H1 (cell line): ENCODE measurements at regions not wholly inside any gene's neighbourhood (a gene's known extent, or its start where the extent isn't known, plus 50 kb on each side); places are given as distances from the start of the nearest gene placed in this dataset.

Experiments used
- JUND ChIP-seq: IDR thresholded peaks from 2 replicates; pipeline ENCODE4 v1.6.1; 2011; ENCODE audit warnings: mild to moderate bottlenecking, improper control_type of control experiment, low read length
- TF ChIP-seq, protein P1 (sequence below): fragments of 300-600 bp; sonication (generic); IDR thresholded peaks from 2 replicates; pipeline ENCODE4 v1.7.1; 2012; ENCODE audit warnings: low read length, moderate library complexity, mild to moderate bottlenecking, inconsistent platforms; ENCODE audit not compliant: insufficient replicate concordance

DNA sequence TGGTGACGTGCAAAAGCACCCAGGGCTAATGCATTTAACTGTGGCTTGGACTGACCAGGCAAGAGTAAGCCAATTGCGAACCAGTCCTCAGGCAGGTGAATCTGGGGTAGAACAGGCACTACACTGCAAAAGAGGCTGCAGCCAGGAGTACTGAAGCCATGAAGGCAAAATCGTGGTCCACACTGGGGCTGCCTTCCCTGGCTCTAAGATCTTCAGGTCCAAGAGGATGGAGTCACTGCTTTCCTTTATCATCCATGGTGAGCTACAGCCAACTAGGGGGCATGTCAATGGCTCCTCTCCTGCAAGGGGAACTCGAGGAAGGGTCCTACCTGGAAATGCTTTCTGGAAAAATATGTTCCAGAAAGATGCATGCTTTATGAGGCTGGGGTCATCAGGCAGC is 100.6 kb upstream of the AJAP1 start (continued):
- TF ChIP-seq, protein P1, sequence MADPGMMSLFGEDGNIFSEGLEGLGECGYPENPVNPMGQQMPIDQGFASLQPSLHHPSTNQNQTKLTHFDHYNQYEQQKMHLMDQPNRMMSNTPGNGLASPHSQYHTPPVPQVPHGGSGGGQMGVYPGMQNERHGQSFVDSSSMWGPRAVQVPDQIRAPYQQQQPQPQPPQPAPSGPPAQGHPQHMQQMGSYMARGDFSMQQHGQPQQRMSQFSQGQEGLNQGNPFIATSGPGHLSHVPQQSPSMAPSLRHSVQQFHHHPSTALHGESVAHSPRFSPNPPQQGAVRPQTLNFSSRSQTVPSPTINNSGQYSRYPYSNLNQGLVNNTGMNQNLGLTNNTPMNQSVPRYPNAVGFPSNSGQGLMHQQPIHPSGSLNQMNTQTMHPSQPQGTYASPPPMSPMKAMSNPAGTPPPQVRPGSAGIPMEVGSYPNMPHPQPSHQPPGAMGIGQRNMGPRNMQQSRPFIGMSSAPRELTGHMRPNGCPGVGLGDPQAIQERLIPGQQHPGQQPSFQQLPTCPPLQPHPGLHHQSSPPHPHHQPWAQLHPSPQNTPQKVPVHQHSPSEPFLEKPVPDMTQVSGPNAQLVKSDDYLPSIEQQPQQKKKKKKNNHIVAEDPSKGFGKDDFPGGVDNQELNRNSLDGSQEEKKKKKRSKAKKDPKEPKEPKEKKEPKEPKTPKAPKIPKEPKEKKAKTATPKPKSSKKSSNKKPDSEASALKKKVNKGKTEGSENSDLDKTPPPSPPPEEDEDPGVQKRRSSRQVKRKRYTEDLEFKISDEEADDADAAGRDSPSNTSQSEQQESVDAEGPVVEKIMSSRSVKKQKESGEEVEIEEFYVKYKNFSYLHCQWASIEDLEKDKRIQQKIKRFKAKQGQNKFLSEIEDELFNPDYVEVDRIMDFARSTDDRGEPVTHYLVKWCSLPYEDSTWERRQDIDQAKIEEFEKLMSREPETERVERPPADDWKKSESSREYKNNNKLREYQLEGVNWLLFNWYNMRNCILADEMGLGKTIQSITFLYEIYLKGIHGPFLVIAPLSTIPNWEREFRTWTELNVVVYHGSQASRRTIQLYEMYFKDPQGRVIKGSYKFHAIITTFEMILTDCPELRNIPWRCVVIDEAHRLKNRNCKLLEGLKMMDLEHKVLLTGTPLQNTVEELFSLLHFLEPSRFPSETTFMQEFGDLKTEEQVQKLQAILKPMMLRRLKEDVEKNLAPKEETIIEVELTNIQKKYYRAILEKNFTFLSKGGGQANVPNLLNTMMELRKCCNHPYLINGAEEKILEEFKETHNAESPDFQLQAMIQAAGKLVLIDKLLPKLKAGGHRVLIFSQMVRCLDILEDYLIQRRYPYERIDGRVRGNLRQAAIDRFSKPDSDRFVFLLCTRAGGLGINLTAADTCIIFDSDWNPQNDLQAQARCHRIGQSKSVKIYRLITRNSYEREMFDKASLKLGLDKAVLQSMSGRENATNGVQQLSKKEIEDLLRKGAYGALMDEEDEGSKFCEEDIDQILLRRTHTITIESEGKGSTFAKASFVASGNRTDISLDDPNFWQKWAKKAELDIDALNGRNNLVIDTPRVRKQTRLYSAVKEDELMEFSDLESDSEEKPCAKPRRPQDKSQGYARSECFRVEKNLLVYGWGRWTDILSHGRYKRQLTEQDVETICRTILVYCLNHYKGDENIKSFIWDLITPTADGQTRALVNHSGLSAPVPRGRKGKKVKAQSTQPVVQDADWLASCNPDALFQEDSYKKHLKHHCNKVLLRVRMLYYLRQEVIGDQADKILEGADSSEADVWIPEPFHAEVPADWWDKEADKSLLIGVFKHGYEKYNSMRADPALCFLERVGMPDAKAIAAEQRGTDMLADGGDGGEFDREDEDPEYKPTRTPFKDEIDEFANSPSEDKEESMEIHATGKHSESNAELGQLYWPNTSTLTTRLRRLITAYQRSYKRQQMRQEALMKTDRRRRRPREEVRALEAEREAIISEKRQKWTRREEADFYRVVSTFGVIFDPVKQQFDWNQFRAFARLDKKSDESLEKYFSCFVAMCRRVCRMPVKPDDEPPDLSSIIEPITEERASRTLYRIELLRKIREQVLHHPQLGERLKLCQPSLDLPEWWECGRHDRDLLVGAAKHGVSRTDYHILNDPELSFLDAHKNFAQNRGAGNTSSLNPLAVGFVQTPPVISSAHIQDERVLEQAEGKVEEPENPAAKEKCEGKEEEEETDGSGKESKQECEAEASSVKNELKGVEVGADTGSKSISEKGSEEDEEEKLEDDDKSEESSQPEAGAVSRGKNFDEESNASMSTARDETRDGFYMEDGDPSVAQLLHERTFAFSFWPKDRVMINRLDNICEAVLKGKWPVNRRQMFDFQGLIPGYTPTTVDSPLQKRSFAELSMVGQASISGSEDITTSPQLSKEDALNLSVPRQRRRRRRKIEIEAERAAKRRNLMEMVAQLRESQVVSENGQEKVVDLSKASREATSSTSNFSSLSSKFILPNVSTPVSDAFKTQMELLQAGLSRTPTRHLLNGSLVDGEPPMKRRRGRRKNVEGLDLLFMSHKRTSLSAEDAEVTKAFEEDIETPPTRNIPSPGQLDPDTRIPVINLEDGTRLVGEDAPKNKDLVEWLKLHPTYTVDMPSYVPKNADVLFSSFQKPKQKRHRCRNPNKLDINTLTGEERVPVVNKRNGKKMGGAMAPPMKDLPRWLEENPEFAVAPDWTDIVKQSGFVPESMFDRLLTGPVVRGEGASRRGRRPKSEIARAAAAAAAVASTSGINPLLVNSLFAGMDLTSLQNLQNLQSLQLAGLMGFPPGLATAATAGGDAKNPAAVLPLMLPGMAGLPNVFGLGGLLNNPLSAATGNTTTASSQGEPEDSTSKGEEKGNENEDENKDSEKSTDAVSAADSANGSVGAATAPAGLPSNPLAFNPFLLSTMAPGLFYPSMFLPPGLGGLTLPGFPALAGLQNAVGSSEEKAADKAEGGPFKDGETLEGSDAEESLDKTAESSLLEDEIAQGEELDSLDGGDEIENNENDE: no peak
- TF ChIP-seq JUND: no peak
